ENCODE measurements at regions not wholly inside any gene's neighbourhood (a gene's known extent, or its start where the extent isn't known, plus 50 kb on each side); places are given as distances from the start of the nearest gene placed in this dataset.
A peak's percentile ranks its signal among the peaks of the same experiment; 100 is the strongest.
"Not testable (repeated sequence)": the region's sequence is repeated elsewhere in the genome, so short reads cannot be mapped to it uniquely, and the experiment has no call there.

- DNase-seq = no peak
Observed at GRCh38 chr4:143819029-143819428, 86.3 kb downstream of the GYPE start.

- DNase-seq = not testable (repeated sequence)
Observed at GRCh38 chr4:143817866-143818265, 87.5 kb downstream of the GYPE start.

DNA sequence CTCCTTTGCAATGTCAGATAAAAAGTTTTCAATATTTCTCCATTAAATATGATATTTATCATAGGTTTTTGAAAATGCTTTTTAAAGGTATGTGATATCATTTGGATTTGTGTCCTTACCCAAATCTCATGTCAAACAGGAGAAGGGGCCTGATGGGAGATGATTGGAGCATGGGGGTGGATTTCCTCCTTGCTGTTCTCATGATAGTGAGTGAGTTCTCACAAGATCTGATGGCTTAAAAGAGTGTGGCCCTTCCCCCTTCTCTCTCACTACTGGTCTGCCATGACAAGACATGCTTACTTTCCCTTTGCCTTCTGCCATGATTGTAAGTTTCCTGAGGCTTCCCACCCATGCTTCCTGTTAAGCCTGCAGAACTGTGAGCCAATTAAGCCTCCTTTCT is 90.0 kb downstream of the GYPE start:
- DNase-seq = not testable (repeated sequence)

- not testable (repeated sequence) for DNase-seq
Observed at GRCh38 chr4:143813431-143814154, 91.8 kb downstream of the GYPE start.

- DNase-seq = not testable (repeated sequence)
Observed at GRCh38 chr4:143791693-143792092, 91.2 kb upstream of the FREM3 start.

GRCh38 chr4:143790425-143790824 is 90.0 kb upstream of the FREM3 start:
- not testable (repeated sequence) for DNase-seq

GRCh38 chr4:143789618-143790017 is 89.1 kb upstream of the FREM3 start:
- DNase-seq = not testable (repeated sequence)

GRCh38 chr4:143784567-143784966 is 84.1 kb upstream of the FREM3 start:
- no peak for DNase-seq

DNA sequence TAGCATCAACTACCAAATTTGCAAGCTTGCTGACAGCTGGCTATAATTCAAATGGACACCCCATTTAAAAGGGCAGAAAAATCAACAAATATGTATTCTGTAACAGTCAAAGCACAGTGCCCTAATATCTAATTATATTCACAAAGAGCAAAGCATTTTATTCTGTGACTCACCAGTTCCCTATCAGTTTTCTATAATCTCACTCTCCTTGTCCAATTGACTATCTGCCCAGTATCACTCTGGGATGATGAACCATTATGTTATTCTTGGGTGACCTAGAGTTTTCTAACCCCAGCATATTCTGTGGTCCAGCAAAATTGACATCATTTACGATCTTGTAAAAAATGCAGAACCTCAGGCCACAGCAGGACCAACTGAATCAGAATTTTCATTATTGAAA is 82.0 kb upstream of the FREM3 start:
- DNase-seq = no peak

DNA sequence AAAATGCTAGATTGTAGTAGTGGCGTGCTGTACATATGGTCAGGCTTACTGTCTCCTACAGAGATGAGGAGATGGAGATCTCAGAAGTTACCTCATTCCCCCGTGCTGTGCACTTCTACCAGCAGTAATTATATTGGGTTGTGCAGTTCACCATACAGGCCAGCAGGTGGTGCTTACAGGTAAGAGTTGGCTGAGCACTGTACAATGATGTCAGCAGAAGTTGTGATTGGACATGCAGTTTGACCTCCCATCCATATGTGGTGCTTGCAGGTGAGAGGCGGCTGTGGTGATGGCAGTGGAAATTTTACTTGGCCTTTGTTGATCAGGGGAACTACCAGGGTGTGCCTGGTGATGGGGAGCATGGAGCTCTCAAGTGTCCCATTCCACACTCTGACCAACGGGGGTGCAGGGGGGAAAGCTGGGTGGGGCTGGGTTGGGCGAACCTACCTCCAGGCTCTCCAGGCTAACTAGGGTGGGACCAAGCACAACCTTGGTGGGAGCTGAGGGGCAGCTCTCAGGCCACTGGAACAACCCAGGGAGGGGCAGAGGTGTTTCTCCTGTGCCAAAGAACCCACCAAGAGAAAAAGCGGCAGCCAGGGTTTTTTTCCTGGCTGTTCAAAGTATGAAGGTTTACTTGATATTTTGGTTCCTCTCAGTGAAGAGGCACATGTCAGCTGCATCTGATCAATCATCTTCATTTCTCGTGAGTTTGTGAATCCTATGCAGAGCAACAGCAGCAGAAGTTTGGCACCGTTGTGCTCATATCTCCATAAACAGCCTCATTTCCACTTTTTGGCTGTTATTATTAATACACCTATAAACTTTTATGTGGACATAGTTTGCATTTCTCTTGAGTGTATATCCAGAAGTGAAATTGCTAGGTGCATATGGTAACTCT is 73.8 kb upstream of the FREM3 start:
- DNase-seq = peak; percentile 6

DNA sequence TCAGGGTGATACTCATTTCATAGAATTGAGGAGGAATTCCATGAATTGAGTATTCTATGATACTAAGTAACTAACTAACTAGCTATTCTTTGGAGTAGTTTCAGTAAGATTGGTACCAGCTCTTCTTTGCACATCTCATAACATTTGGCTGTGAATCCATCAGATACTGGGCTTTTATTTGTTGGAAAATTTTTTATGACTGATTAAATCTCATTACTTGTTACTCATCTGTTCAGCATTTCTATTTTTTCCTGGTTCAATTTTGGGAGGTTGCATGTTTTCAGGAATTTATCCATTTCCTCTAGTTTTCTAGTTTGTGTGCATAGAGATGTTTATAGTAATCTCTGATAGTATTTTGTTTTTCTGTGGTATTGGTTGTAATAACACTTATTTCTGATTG is 70.8 kb upstream of the FREM3 start:
- no peak for DNase-seq

DNA sequence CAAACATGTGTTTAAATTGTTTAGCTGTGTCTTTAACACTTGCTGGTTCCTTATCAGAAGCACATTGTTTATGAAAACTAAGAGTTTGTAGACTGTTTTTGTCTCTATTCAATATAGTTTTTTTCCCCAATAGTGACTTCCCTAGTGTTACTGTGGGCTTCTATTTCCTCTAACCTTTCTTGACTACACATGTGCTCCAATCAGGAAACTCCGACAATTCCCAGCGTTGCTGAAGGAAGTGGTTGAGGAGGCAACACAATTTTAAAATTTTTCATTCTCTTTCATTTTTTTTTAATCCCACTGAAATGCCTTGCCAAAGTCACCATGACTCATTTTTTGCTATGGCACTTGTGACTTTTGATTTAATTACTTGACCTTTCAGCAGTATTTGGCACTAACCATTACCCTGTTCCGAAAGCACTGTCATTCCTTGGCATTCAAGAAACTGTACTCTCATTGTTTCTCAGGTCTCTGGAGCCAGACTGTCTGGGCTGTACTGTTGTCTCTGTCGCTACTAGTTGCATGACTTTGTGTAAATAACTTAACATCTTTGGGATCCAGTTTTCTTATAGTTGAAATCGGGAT is 67.6 kb upstream of the FREM3 start:
- DNase-seq = no peak

DNA sequence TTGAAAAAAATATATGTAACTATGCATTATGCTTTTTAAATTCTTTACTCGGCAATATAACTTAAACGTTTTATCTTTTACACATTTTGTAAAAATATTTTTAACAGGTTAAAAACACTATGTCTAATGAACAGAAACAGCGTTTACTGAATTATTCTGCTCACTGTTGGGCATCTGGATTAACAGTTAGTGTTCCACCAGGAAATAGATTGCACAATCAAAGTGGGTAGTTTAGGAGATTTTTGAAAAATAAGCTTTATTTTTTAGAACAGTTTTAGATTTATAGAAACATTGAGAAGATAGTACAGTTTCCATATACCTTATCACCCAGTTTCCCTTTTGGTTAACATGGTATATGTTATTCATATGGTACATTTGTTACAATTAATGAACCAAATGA is 63.1 kb upstream of the FREM3 start:
- no peak for DNase-seq

GRCh38 chr4:143762511-143762910 is 62.0 kb upstream of the FREM3 start:
- no peak for DNase-seq
